ENCODE measurements at regions not wholly inside any gene's neighbourhood (a gene's known extent, or its start where the extent isn't known, plus 50 kb on each side); places are given as distances from the start of the nearest gene placed in this dataset.

DNA sequence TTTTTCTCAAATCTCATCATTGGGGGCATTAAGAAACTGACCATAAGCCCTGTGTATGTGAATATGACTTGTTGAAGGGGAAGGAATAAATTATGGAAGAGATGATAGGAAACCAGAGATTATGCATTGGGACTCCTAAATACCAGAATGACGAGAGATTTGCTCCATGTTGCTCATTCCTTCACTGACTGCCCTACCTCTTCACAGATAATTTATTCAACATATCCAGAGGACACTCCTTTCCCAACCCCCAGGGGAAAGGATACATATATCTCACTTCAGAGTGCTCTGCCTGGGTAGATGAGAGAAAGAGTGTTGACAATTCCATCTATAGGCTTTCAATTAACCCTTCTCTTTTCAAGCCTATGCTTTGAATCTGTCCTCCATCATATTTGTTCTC is 145.3 kb upstream of the RHOBTB1 start:
- H3K27me3 ChIP-seq (ENCODE audit: control insufficient read depth, insufficient read depth, low read length, poor library complexity, severe bottlenecking) = no peaks in the 10 kb centered on the region
- no peak overlapping the region for H3K27ac ChIP-seq (ENCODE audit: insufficient read depth, low read depth, low read length, poor library complexity, severe bottlenecking)
- no peaks in the 10 kb centered on the region for H3K9me3 ChIP-seq (ENCODE audit: control insufficient read depth, low read length)
- H3K4me1 ChIP-seq (ENCODE audit: control insufficient read depth, insufficient read depth, low read length) = no peaks in the 10 kb centered on the region
- WGBS, 2 experiments = 90 to 93% methylated on average over 1 of the region's 1 CpG
- no peak overlapping the region for H3K4me3 ChIP-seq (ENCODE audit: insufficient read depth, low read depth, low read length)
- H3K36me3 ChIP-seq (ENCODE audit: control insufficient read depth, insufficient read depth, low read length) = no peaks in the 10 kb centered on the region

DNA sequence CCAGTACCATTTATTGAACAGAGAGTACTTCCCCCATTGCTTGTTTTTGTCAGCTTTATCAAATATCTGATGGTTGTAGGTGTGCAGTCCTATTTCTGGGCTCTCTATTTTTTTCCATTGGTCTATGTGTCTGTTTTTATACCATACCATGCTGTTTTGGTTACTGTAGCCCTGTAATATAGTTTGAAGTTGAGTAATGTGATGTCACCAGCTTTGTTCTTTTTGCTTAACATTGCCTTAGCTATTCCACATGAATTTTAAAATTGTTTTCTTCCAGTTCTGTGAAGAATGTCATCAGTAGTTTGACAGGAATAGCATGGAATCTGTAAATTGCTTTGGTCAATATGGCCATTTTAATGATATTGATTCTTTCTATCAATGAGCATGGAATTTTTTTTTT is 140.5 kb upstream of the RHOBTB1 start:
- no peaks in the 10 kb centered on the region for H3K27me3 ChIP-seq (ENCODE audit: control insufficient read depth, insufficient read depth, low read length, poor library complexity, severe bottlenecking)
- no peaks in the 10 kb centered on the region for H3K36me3 ChIP-seq (ENCODE audit: control insufficient read depth, insufficient read depth, low read length)
- no peak overlapping the region for H3K27ac ChIP-seq (ENCODE audit: insufficient read depth, low read depth, low read length, poor library complexity, severe bottlenecking)
- H3K9me3 ChIP-seq (ENCODE audit: control insufficient read depth, low read length) = no peaks in the 10 kb centered on the region
- no peak overlapping the region for H3K4me3 ChIP-seq (ENCODE audit: insufficient read depth, low read depth, low read length)
- no peaks in the 10 kb centered on the region for H3K4me1 ChIP-seq (ENCODE audit: control insufficient read depth, insufficient read depth, low read length)

DNA sequence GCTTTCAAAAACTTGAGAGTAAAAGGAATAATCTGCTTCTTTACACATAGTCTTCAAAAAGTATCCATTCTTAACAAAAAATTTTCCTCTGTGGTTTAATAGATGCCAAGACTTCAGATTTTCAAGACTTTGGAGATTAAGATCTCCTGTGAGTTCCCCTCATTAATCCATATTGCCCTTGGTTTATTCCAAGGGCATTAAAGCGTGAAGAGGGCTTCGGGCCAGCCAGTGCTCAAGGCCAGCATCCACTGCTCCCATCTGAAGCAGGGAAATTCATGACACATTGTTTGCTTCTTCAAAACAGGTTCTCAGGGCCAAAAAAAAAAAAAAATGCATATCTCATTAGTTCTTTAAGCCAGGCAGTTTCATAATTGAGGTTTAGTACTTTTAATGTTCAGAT is 137.3 kb upstream of the RHOBTB1 start:
- no peak overlapping the region for H3K27ac ChIP-seq (ENCODE audit: insufficient read depth, low read depth, low read length, poor library complexity, severe bottlenecking)
- no peaks in the 10 kb centered on the region for H3K9me3 ChIP-seq (ENCODE audit: control insufficient read depth, low read length)
- H3K4me3 ChIP-seq (ENCODE audit: insufficient read depth, low read depth, low read length) = no peak overlapping the region
- H3K4me1 ChIP-seq (ENCODE audit: control insufficient read depth, insufficient read depth, low read length) = no peaks in the 10 kb centered on the region
- H3K36me3 ChIP-seq (ENCODE audit: control insufficient read depth, insufficient read depth, low read length) = no peaks in the 10 kb centered on the region
- 96% methylated on average over 2 of the region's 2 CpGs for WGBS, 2 experiments
- no peaks in the 10 kb centered on the region for H3K27me3 ChIP-seq (ENCODE audit: control insufficient read depth, insufficient read depth, low read length, poor library complexity, severe bottlenecking)

DNA sequence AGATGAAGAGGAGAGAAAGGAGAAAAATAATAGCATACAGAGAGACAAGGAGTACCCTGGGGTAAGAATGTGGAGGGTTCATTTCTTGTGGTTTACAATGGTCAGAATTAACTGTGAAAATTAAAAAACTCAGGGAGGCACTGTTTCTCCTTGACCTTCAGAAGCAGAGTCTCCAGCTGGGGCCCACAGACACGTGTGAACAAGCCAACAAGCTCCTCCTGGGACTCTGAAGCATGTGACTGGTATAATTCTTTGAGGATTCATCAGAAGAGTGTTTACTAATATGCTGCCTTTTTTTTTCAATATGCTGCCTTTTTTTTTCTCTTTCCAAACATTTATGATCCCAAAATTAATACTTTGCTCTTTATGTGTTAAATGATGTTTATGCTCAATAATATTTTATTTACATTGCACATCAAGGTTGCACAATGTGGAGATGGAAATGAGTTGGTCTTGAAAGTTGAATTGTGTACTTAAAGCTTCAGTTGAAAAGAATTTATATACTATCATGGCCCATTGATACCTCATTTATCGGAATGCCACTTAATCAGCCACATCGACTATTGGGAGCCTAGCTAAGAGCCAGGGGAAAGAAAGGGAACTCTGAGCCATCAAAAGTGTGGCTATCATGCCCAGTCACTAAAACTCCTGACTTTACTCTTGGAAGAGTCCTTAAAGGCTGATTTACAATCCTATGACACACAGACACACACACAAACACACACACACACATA is 134.7 kb upstream of the RHOBTB1 start:
- Histone ChIP-seq H3K27me3 (ENCODE audit: control insufficient read depth, insufficient read depth, low read length, poor library complexity, severe bottlenecking) (no peaks in the 10 kb centered on the region), H3K9me3 (ENCODE audit: control insufficient read depth, low read length) (no peaks in the 10 kb centered on the region), H3K27ac (ENCODE audit: insufficient read depth, low read depth, low read length, poor library complexity, severe bottlenecking) (no peak overlapping the region), H3K36me3 (ENCODE audit: control insufficient read depth, insufficient read depth, low read length) (no peaks in the 10 kb centered on the region), H3K4me1 (ENCODE audit: control insufficient read depth, insufficient read depth, low read length) (no peaks in the 10 kb centered on the region), H3K4me3 (ENCODE audit: insufficient read depth, low read depth, low read length) (no peak overlapping the region)
- 85 to 88% methylated on average over 3 of the region's 3 CpGs for WGBS, 2 experiments

DNA sequence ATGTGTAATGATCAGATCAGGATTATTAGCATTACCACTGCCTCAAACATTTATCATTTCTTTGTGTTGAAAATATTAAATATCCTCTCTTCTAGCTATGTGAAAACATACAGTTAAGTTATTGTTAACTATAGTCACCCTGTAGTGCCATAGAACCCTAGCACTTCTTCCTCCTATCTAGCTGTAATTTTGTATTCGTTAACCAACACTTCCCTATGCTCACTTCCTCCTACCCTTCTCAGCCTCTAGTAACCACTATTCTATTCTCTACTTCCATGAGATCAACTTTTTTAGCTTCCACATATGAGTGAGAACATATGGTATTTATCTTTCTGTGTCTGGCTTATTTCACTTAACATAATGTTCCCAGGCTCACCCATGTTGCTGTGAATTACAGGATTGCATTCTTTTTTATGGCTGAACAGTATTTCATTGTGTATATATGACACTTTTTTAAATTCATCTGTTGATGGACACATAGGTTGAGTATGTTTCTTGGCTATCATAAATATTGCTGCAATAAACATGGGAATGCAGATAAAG is 132.7 kb upstream of the RHOBTB1 start:
- WGBS, 2 experiments = 75 to 92% methylated on average over 1 of the region's 1 CpG
- no peaks in the 10 kb centered on the region for H3K9me3 ChIP-seq (ENCODE audit: control insufficient read depth, low read length)

DNA sequence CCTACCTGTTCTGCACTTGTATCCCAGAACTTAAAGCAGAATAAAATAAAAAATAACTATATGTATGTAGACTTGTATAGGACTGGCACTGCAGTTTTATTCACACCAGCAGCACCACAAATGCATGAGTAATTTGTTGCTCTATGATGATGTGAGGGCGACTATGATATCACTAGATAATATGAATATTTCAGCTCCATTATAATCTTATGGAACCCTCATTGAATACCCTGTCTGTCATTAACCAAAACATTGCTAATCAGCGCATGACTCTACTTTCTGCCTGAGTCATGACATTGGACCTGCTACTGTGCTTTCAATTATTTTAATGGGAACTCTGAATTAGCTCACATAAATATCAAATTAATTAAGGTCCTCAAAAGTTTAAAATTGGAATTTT is 129.4 kb upstream of the RHOBTB1 start:
- 89 to 92% methylated on average over 1 to 2 of the region's 2 CpGs for WGBS, 2 experiments
- Histone ChIP-seq H3K27ac (ENCODE audit: insufficient read depth, low read depth, low read length, poor library complexity, severe bottlenecking) (no peak overlapping the region), H3K9me3 (ENCODE audit: control insufficient read depth, low read length) (no peaks in the 10 kb centered on the region), H3K36me3 (ENCODE audit: control insufficient read depth, insufficient read depth, low read length) (no peaks in the 10 kb centered on the region), H3K4me3 (ENCODE audit: insufficient read depth, low read depth, low read length) (no peak overlapping the region), H3K4me1 (ENCODE audit: control insufficient read depth, insufficient read depth, low read length) (no peaks in the 10 kb centered on the region), H3K27me3 (ENCODE audit: control insufficient read depth, insufficient read depth, low read length, poor library complexity, severe bottlenecking) (no peaks in the 10 kb centered on the region)

More for the DNA sequence above, 132.7 kb upstream of the RHOBTB1 start:
- H3K4me1 ChIP-seq (ENCODE audit: control insufficient read depth, insufficient read depth, low read length) = no peaks in the 10 kb centered on the region
- H3K4me3 ChIP-seq (ENCODE audit: insufficient read depth, low read depth, low read length) = no peak overlapping the region
- H3K36me3 ChIP-seq (ENCODE audit: control insufficient read depth, insufficient read depth, low read length) = no peaks in the 10 kb centered on the region
- no peaks in the 10 kb centered on the region for H3K27me3 ChIP-seq (ENCODE audit: control insufficient read depth, insufficient read depth, low read length, poor library complexity, severe bottlenecking)
- no peak overlapping the region for H3K27ac ChIP-seq (ENCODE audit: insufficient read depth, low read depth, low read length, poor library complexity, severe bottlenecking)

DNA sequence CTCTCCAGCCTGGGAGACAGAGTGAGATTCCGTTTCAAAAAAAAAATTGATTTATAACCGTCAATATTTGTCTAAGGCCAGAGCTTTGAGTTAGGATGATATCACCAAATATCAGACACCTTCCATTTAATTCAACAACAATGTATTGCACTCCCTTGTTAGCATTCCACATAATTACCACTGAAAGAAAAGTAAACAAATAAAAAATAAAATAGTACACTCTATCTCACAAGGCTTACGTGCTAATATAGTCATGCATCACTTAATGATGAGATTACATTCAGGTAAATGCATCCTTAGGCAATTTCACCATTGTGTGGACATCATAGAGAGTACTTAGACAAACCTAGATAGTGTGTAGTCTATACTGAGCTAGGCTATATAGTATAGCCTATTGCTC is 127.6 kb upstream of the RHOBTB1 start:
- H3K27ac ChIP-seq (ENCODE audit: insufficient read depth, low read depth, low read length, poor library complexity, severe bottlenecking) = no peak overlapping the region
- no peaks in the 10 kb centered on the region for H3K4me1 ChIP-seq (ENCODE audit: control insufficient read depth, insufficient read depth, low read length)
- no peaks in the 10 kb centered on the region for H3K36me3 ChIP-seq (ENCODE audit: control insufficient read depth, insufficient read depth, low read length)
- H3K9me3 ChIP-seq (ENCODE audit: control insufficient read depth, low read length) = no peaks in the 10 kb centered on the region
- no peak overlapping the region for H3K4me3 ChIP-seq (ENCODE audit: insufficient read depth, low read depth, low read length)
- H3K27me3 ChIP-seq (ENCODE audit: control insufficient read depth, insufficient read depth, low read length, poor library complexity, severe bottlenecking) = no peaks in the 10 kb centered on the region
- whole genome bisulfite sequencing, 2 experiments = 88 to 93% methylated on average over 2 to 3 of the region's 3 CpGs

DNA sequence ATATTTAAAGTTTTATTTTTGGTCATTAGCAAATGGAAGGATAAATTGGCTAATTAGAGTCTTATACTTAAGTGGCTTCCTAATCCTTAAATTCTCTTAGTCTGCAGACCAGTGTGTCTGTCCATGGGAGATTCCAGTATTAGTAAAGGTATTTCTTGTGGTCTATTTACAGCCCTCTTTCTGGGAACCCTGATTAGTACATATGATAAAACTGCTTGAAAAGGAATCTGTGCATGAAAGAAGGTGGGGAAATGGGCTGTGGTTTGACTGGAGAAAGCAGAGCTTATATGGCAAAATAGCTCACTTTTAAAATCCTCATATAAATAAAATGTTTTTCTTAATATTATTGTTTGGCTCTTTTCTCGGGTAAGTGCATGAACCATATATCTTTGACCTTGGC is 124.5 kb upstream of the RHOBTB1 start:
- no peak overlapping the region for H3K4me3 ChIP-seq (ENCODE audit: insufficient read depth, low read depth, low read length)
- H3K36me3 ChIP-seq (ENCODE audit: control insufficient read depth, insufficient read depth, low read length) = no peaks in the 10 kb centered on the region
- H3K9me3 ChIP-seq (ENCODE audit: control insufficient read depth, low read length) = no peaks in the 10 kb centered on the region
- no peak overlapping the region for H3K27ac ChIP-seq (ENCODE audit: insufficient read depth, low read depth, low read length, poor library complexity, severe bottlenecking)
- WGBS, 2 experiments = 88% methylated on average over 1 of the region's 1 CpG; no CpG with 5 or more reads in 1 of the 2 experiments
- no peaks in the 10 kb centered on the region for H3K4me1 ChIP-seq (ENCODE audit: control insufficient read depth, insufficient read depth, low read length)
- no peaks in the 10 kb centered on the region for H3K27me3 ChIP-seq (ENCODE audit: control insufficient read depth, insufficient read depth, low read length, poor library complexity, severe bottlenecking)

DNA sequence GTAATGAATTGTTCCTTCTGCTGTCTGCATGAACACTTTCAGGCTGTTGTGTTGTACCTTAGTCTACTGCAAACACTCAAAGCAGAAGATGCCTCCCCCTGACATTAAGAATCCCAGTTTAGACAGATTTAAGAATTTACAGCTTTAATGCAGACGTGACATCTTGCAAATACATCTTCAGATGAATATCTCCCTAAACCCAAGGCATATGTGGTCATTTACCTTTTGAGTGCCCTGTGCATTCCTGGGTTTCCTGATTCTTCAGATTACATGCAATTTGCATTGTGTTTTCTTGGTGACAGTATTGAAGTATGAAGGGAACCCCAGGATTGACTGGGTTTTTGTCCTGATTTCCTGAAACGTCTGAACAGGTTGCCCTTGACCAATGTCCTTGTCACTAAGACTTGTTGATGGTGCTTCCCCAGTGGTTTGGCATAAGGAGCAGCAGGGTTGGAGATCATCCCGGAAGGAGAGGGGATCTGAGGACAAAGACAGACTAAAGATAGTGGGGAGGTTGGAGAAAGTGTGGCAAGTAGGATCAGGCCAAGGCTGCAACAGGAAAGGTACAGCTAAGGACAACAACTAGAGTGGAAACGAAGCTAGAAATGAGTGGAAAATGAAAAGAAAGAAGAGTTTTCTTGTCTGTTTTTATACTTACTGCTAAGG is 123.8 kb upstream of the RHOBTB1 start:
- Histone ChIP-seq H3K4me3 (ENCODE audit: insufficient read depth, low read depth, low read length) (no peak overlapping the region), H3K9me3 (ENCODE audit: control insufficient read depth, low read length) (no peaks in the 10 kb centered on the region), H3K4me1 (ENCODE audit: control insufficient read depth, insufficient read depth, low read length) (peaks cover 4% of the 10 kb centered on the region), H3K36me3 (ENCODE audit: control insufficient read depth, insufficient read depth, low read length) (no peaks in the 10 kb centered on the region), H3K27me3 (ENCODE audit: control insufficient read depth, insufficient read depth, low read length, poor library complexity, severe bottlenecking) (no peaks in the 10 kb centered on the region), H3K27ac (ENCODE audit: insufficient read depth, low read depth, low read length, poor library complexity, severe bottlenecking) (no peak overlapping the region)
- 90% methylated on average over 4 of the region's 4 CpGs for WGBS, 2 experiments

DNA sequence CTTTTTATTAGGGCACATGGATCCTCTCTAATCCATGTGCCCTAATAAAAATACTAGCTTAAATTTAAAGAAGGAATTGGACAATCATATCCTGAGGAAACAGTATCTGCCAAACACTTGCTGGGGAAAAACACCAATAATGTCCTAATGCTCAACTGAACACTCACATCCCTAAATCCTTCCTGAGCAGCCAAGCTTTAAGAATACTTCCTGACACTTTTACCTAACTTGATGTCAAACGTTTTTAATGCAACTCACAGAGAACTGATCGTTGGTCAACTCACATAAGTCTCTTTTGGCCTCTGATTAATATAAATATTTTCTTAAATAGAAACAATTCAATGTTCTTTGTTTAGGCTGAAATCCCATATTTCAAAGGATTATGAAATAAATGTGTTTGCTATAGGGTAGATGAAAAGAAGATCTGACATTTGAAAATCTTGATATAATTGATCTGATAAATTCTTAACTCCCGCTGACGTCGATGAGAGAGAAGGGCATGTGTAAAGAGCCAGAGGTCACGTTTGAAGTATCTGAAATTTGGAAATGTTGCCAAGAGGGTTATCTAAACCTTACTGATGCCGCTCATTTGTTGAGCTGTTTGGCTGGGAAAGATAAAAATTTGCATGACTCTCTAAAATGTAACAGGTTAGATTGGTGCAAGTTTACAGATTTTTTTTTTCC is 122.8 kb upstream of the RHOBTB1 start:
- H3K27me3 ChIP-seq (ENCODE audit: control insufficient read depth, insufficient read depth, low read length, poor library complexity, severe bottlenecking) = no peaks in the 10 kb centered on the region
- no peak overlapping the region for H3K4me3 ChIP-seq (ENCODE audit: insufficient read depth, low read depth, low read length)
- WGBS, 2 experiments = 88 to 92% methylated on average over 6 of the region's 7 CpGs
- no peak overlapping the region for H3K27ac ChIP-seq (ENCODE audit: insufficient read depth, low read depth, low read length, poor library complexity, severe bottlenecking)
- H3K9me3 ChIP-seq (ENCODE audit: control insufficient read depth, low read length) = no peaks in the 10 kb centered on the region
- peaks cover 13% of the 10 kb centered on the region for H3K4me1 ChIP-seq (ENCODE audit: control insufficient read depth, insufficient read depth, low read length)
- H3K36me3 ChIP-seq (ENCODE audit: control insufficient read depth, insufficient read depth, low read length) = no peaks in the 10 kb centered on the region

Measured in ectodermal cell (in vitro differentiated cells).